GM12878 (cell line): ENCODE measurements at regions not wholly inside any gene's neighbourhood (a gene's known extent, or its start where the extent isn't known, plus 50 kb on each side); places are given as distances from the start of the nearest gene placed in this dataset.

Source experiments
- ATAC-seq: fragments of 200-7000 bp; cut with Tn5 transposase; 3 replicates; pipeline ENCODE4 v1.9.1; 2020; ENCODE audit warnings: mild to moderate bottlenecking, moderate library complexity
- BruUV-seq: library from RNA; stranded (reverse); fragments of 400-500 nt; replicated peaks from 2 replicates; lab custom pipeline; 2021; lab: Mats Ljungman, UMichigan
- CTCF ChIA-PET: fragments of 300-600 bp; sonication (Branson Sonifier 250); formaldehyde crosslinking; extraction: SDS; loops from one replicate; lab custom pipeline; 2021; ENCODE audit warnings: inconsistent platforms; lab: Yijun Ruan, JAX
- POLR2A ChIA-PET: fragments of 350-600 bp; formaldehyde crosslinking; extraction: SDS; loops from one replicate; lab custom pipeline; 2021; ENCODE audit warnings: inconsistent platforms; lab: Charles Lee
- RAD21 ChIA-PET: fragments of 300-600 bp; sonication (Branson Sonifier 250); formaldehyde crosslinking; loops from one replicate; lab custom pipeline; 2023; ENCODE audit warnings: antibody characterized with exemption; ENCODE audit not compliant: unreplicated experiment; lab: Charles Lee
- SMC1A ChIA-PET: fragments of 300-600 bp; sonication (Branson Sonifier 250); formaldehyde crosslinking; loops from one replicate; lab custom pipeline; 2023; ENCODE audit not compliant: unreplicated experiment, uncharacterized antibody; lab: Charles Lee
- DNase-seq: peaks from one replicate; pipeline ENCODE4 v3.0.0-alpha.2; 2011; ENCODE audit warnings: low read depth, low spot score
- FAIRE-seq: peaks from 3 replicates; lab custom pipeline; 2011; peaks lifted over from hg19 to GRCh38; lab: Jason Lieb, UNC
- H2AFZ ChIP-seq: 2 replicates; pipeline ENCODE4 v1.6.0; 2011; ENCODE audit warnings: low read depth, low read length, control low read depth; ENCODE audit not compliant: control insufficient read depth
- H3K27ac ChIP-seq: 2 replicates; pipeline ENCODE4 v1.5.1; 2011; ENCODE audit warnings: control low read depth; ENCODE audit not compliant: control insufficient read depth, insufficient read depth
- H3K27me3 ChIP-seq, 2 experiments: replicated peaks in 1 of 2; 2 replicates each; pipeline versions ENCODE4 v1.6.0 to v1.6.1; 2011; ENCODE audit warnings: low read length in 1 of 2; ENCODE audit not compliant: control insufficient read depth in 2 of 2, insufficient read depth in 2 of 2
- H3K36me3 ChIP-seq, 2 experiments: 2 replicates each; pipeline ENCODE4 v1.5.1; 2011; ENCODE audit warnings: low read length in 1 of 2; ENCODE audit not compliant: control insufficient read depth in 2 of 2, insufficient read depth in 2 of 2
- H3K4me1 ChIP-seq: 2 replicates; pipeline ENCODE4 v1.6.1; 2011; ENCODE audit warnings: mild to moderate bottlenecking, low read length, moderate library complexity, mixed read lengths; ENCODE audit not compliant: control insufficient read depth, insufficient read depth
- H3K4me2 ChIP-seq: 2 replicates; pipeline ENCODE4 v1.6.0; 2011; ENCODE audit warnings: control low read depth; ENCODE audit not compliant: control insufficient read depth, insufficient read depth
- H3K4me3 ChIP-seq: fragments of 200-600 bp; sonication (generic); 2 replicates; pipeline ENCODE4 v1.5.1; 2016
- H3K79me2 ChIP-seq: 2 replicates; pipeline ENCODE4 v1.6.0; 2011; ENCODE audit warnings: low read length; ENCODE audit not compliant: control insufficient read depth, insufficient read depth
- H3K9ac ChIP-seq: 2 replicates; pipeline ENCODE4 v1.8.0; 2011; ENCODE audit warnings: low read length, control low read depth, mixed read lengths; ENCODE audit not compliant: control insufficient read depth, insufficient read depth
- H3K9me3 ChIP-seq: replicated peaks from 3 replicates; pipeline ENCODE4 v1.5.1; 2011; ENCODE audit warnings: mild to moderate bottlenecking, low read length; ENCODE audit not compliant: control insufficient read depth, insufficient read depth
- H4K20me1 ChIP-seq: 2 replicates; pipeline ENCODE4 v1.6.0; 2011; ENCODE audit not compliant: control insufficient read depth, insufficient read depth
- ATF2 ChIP-seq: IDR thresholded peaks from 2 replicates; pipeline ENCODE4 v1.6.1; 2012; ENCODE audit warnings: low read length, inconsistent platforms
- CHD4 ChIP-seq: fragments of 200-600 bp; sonication (generic); IDR thresholded peaks from 2 replicates; pipeline ENCODE4 v1.6.1; 2016; ENCODE audit warnings: mild to moderate bottlenecking
- ELK1 ChIP-seq: IDR thresholded peaks from 2 replicates; pipeline ENCODE4 v1.6.1; 2012; ENCODE audit warnings: low read depth, low read length, improper control_type of control experiment
- EZH2 ChIP-seq: IDR thresholded peaks from 2 replicates; pipeline ENCODE4 v1.6.1; 2012; ENCODE audit warnings: low read depth, mild to moderate bottlenecking, control low read depth, inconsistent platforms, low read length, borderline replicate concordance; ENCODE audit not compliant: control insufficient read depth
- KDM1A ChIP-seq: fragments of 200-600 bp; sonication (generic); IDR thresholded peaks from 2 replicates; pipeline ENCODE4 v1.6.1; 2016; ENCODE audit warnings: borderline replicate concordance
- NFYA ChIP-seq: IDR thresholded peaks from 2 replicates; pipeline ENCODE4 v1.6.1; 2011; ENCODE audit warnings: low read depth, mild to moderate bottlenecking, low read length, improper control_type of control experiment, borderline replicate concordance
- RB1 ChIP-seq: fragments of 450-650 bp; formaldehyde crosslinking; IDR thresholded peaks from 2 replicates; pipeline ENCODE4 v1.6.1; 2017; ENCODE audit warnings: mild to moderate bottlenecking, borderline replicate concordance
- SREBF1 ChIP-seq: IDR thresholded peaks from 2 replicates; pipeline ENCODE4 v1.6.1; 2012; ENCODE audit warnings: mild to moderate bottlenecking, low read length
- TAF1 ChIP-seq: IDR thresholded peaks from 2 replicates; pipeline ENCODE4 v1.6.1; 2011; ENCODE audit warnings: mild to moderate bottlenecking, low read depth, low read length, borderline replicate concordance
- ZBED1 ChIP-seq: IDR thresholded peaks from 2 replicates; pipeline ENCODE4 v1.6.1; 2016; ENCODE audit warnings: borderline replicate concordance
- WGBS: methylation state at CpG from one replicate; pipeline ENCODE4 v1.1.6; 2016; ENCODE audit warnings: low lambda C conversion rate; ENCODE audit not compliant: insufficient replicate concordance, insufficient coverage; ENCODE audit errors: missing lambda C conversion rate; 5-methylcytosine and 5-hydroxymethylcytosine counted together
- in situ Hi-C: fragments of 300-500 bp; cut with MboI; formaldehyde crosslinking; loops from 9 replicates; pipeline ENCODE4 v1.14.3; 2018; ENCODE audit warnings: mixed read lengths
- intact Hi-C: fragments of 100-400 bp; cut with micrococcal nuclease; formaldehyde crosslinking; loops from one replicate; pipeline ENCODE4 v1.14.2; 2022; ENCODE audit not compliant: unreplicated experiment
- TF ChIP-seq, protein P1 (sequence below): fragments of 450-650 bp; formaldehyde crosslinking; IDR thresholded peaks from 2 replicates; pipeline ENCODE4 v1.5.0; 2022; ENCODE audit warnings: mild to moderate bottlenecking, missing genetic modification characterization

- WGBS: 83% methylated on average over 9 of the region's 9 CpGs
- Histone ChIP-seq H3K9me3 (no peaks in the 10 kb centered on the region), H3K27me3 (no peaks in the 10 kb centered on the region), H3K9ac (no peak overlapping the region), H4K20me1 (no peaks in the 10 kb centered on the region), H3K79me2 (no peaks in the 10 kb centered on the region), H3K36me3 (no peaks in the 10 kb centered on the region), H2AFZ (no peak overlapping the region), H3K27ac (no peak overlapping the region), H3K4me1 (no peaks in the 10 kb centered on the region), H3K4me3 (no peak overlapping the region), H3K4me2 (no peak overlapping the region)
- DNase-seq (no peak), ATAC-seq (no peak), FAIRE-seq (no peak)
- no peak for TF ChIP-seq ATF2
- ChIA-PET RAD21 (no interaction called here), SMC1A (no interaction called here), CTCF (interaction anchor here (1.5 kb wide), 1 partner anchor 118 kb away, joined by 3 read pairs; no protein-coding TSS in a partner anchor), POLR2A (no interaction called here)
- BruUV-seq: no TSS peak
- intact Hi-C loops: no loop called here
- in situ Hi-C loops: no loop called here
These were observed 108.3 kb downstream of the BUB3 start for GRCh38 chr10:123262456-123262855.

DNA sequence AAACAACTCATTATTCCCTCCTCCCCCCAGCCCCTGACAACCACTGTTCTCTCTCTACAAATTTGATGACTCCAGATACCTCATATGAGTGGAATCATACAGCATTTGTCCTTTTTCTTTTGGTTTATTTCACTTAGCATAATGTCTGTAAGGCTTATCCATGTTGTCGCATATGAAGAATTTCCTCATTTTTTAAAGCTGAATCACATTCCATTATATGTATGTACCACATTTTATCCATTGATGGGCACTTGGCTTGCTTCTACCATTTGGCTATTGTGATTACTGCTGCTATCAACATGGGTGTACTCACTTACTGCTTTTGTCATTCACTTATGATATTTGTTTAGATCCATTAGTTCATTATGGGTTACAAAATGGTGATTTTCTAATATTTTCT lies 112.8 kb downstream of the BUB3 start:
- no TSS peak for BruUV-seq
- DNase-seq (no peak), ATAC-seq (no peak), FAIRE-seq (no peak)
- H3K4me2 ChIP-seq: no peak overlapping the region
- H2AFZ ChIP-seq: no peak overlapping the region
- no peak overlapping the region for H3K27ac ChIP-seq
- H3K36me3 ChIP-seq: no peaks in the 10 kb centered on the region
- CTCF ChIA-PET: no interaction called here
- no peaks in the 10 kb centered on the region for H4K20me1 ChIP-seq
- intact Hi-C loops: no loop called here
- no peak overlapping the region for H3K9ac ChIP-seq
- TF ChIP-seq CHD4 (no peak), RB1 (no peak), KDM1A (no peak), ELK1 (no peak), SREBF1 (no peak), TAF1 (no peak), NFYA (no peak), ZBED1 (no peak), EZH2 (no peak)
- TF ChIP-seq, protein P1, sequence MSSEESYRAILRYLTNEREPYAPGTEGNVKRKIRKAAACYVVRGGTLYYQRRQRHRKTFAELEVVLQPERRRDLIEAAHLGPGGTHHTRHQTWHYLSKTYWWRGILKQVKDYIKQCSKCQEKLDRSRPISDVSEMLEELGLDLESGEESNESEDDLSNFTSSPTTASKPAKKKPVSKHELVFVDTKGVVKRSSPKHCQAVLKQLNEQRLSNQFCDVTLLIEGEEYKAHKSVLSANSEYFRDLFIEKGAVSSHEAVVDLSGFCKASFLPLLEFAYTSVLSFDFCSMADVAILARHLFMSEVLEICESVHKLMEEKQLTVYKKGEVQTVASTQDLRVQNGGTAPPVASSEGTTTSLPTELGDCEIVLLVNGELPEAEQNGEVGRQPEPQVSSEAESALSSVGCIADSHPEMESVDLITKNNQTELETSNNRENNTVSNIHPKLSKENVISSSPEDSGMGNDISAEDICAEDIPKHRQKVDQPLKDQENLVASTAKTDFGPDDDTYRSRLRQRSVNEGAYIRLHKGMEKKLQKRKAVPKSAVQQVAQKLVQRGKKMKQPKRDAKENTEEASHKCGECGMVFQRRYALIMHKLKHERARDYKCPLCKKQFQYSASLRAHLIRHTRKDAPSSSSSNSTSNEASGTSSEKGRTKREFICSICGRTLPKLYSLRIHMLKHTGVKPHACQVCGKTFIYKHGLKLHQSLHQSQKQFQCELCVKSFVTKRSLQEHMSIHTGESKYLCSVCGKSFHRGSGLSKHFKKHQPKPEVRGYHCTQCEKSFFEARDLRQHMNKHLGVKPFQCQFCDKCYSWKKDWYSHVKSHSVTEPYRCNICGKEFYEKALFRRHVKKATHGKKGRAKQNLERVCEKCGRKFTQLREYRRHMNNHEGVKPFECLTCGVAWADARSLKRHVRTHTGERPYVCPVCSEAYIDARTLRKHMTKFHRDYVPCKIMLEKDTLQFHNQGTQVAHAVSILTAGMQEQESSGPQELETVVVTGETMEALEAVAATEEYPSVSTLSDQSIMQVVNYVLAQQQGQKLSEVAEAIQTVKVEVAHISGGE (CRISPR knock-in tag): no peak
- H3K79me2 ChIP-seq: no peaks in the 10 kb centered on the region
- RAD21 ChIA-PET: no interaction called here
- H3K27me3 ChIP-seq: no peaks in the 10 kb centered on the region
- no peaks in the 10 kb centered on the region for H3K9me3 ChIP-seq
- no peak overlapping the region for H3K4me3 ChIP-seq
- POLR2A ChIA-PET: no interaction called here
- in situ Hi-C loops: no loop called here
- SMC1A ChIA-PET: no interaction called here
- 90% methylated on average over 1 of the region's 1 CpG for WGBS
- H3K4me1 ChIP-seq: no peaks in the 10 kb centered on the region
